Peyer's patch (tissue), 4 donors: ENCODE measurements at regions not wholly inside any gene's neighbourhood (a gene's known extent, or its start where the extent isn't known, plus 50 kb on each side); places are given as distances from the start of the nearest gene placed in this dataset.

ENCODE experiments used
- CTCF ChIP-seq, 6 experiments: fragments of 450-650 bp in 4 of 6; fragments of 200-600 bp in 2 of 6; sonication (generic) in 1 of 6; IDR thresholded peaks; one replicate each; pipeline ENCODE4 v1.5.1; 2017 to 2019; ENCODE audit warnings: antibody characterized with exemption in 6 of 6, mild to moderate bottlenecking in 3 of 6, moderate library complexity in 1 of 6
- POLR2A ChIP-seq, 2 donors: fragments of 450-650 bp; IDR thresholded peaks; one replicate each; pipeline ENCODE4 v1.5.1; 2017; ENCODE audit warnings: antibody characterized with exemption in 2 of 2, mild to moderate bottlenecking in 2 of 2, moderate library complexity in 2 of 2

GRCh38 chr5:10166392-10166791, 83.3 kb downstream of the ATPSCKMT start:
- TF ChIP-seq CTCF (IDR thresholded peaks at IDR 0.05) (no peak), POLR2A (IDR thresholded peaks at IDR 0.05) (no peak)
